ENCODE measurements at regions not wholly inside any gene's neighbourhood (a gene's known extent, or its start where the extent isn't known, plus 50 kb on each side); places are given as distances from the start of the nearest gene placed in this dataset.
A peak's percentile ranks its signal among the peaks of the same experiment; 100 is the strongest.

DNA sequence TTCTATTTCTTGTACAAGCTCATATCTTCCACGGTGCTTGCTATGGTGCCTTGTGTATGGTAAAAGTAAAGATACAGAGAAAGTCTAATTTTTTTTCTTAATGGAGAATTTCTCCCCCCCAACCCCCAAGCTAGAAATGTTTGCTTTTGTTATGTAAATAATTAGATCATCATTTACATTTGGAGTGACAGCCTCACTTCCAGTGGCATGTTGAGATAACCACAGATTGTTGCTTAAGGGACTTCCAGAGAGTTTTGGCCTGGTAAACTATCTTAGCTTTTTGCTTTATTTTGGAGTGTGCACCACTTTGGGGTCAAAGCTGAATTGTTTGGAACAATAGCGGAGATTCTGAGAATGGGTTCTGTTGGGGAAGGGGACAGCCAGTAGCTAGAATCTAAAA, 129.7 kb downstream of the ZNF365 start:
- H3K27ac Mint-ChIP-seq = no peak overlapping the region
- H3K36me3 Mint-ChIP-seq = no peaks in the 10 kb centered on the region
- H3K4me3 Mint-ChIP-seq = no peak overlapping the region
- peaks cover 0 to 5% of the 10 kb centered on the region in 2 donors for H3K4me1 Mint-ChIP-seq (ENCODE audit: low read depth in 2 of 2)
- ATAC-seq (no peak), DNase-seq (ENCODE audit: low spot score) (no peak)
- no peaks in the 10 kb centered on the region for H3K9me3 Mint-ChIP-seq
- H3K27me3 Mint-ChIP-seq = peaks cover 7 to 15% of the 10 kb centered on the region in 2 donors

DNA sequence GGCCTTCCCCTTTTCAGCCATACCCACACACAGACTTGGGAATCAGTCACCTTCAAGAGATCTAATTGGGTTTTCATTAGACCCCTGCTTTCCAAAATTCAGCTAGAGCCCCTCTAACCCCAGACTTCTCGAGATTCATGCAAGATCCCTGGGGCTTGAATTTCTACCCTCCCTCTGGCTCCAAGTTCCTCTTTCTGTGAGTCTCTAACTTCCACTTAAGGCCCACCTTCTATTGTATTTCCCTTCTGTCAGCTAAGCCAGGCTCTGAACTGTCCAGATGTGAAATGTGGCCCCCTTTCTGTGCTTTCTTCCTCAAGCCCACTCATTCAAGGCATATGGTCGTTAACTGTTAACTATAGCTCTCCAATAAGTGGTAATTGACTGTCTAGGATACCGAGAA, 132.2 kb downstream of the ZNF365 start:
- H3K27me3 Mint-ChIP-seq = peaks cover 7 to 11% of the 10 kb centered on the region in 2 donors
- DNase-seq (ENCODE audit: low spot score) = no peak
- H3K4me3 Mint-ChIP-seq = no peak overlapping the region
- no peak overlapping the region for H3K27ac Mint-ChIP-seq
- ATAC-seq = no peak
- H3K4me1 Mint-ChIP-seq (ENCODE audit: low read depth in 2 of 2) = peaks cover 0 to 5% of the 10 kb centered on the region in 2 donors
- H3K9me3 Mint-ChIP-seq = no peaks in the 10 kb centered on the region
- H3K36me3 Mint-ChIP-seq = no peaks in the 10 kb centered on the region

GRCh38 chr10:62511238-62511637, 137.1 kb downstream of the ZNF365 start:
- DNase-seq (ENCODE audit: low spot score) (no peak), ATAC-seq (no peak)
- Mint-ChIP-seq H3K27ac (no peak overlapping the region), H3K4me1 (ENCODE audit: low read depth in 2 of 2) (no peaks in the 10 kb centered on the region), H3K9me3 (no peaks in the 10 kb centered on the region), H3K4me3 (no peak overlapping the region), H3K27me3 (peaks cover 10 to 14% of the 10 kb centered on the region in 2 donors), H3K36me3 (no peaks in the 10 kb centered on the region)

GRCh38 chr10:62511656-62512055, 137.5 kb downstream of the ZNF365 start:
- no peaks in the 10 kb centered on the region for H3K36me3 Mint-ChIP-seq
- peaks cover 10 to 14% of the 10 kb centered on the region in 2 donors for H3K27me3 Mint-ChIP-seq
- H3K4me1 Mint-ChIP-seq (ENCODE audit: low read depth in 2 of 2) = no peaks in the 10 kb centered on the region
- ATAC-seq (no peak), DNase-seq (ENCODE audit: low spot score) (no peak)
- no peak overlapping the region for H3K27ac Mint-ChIP-seq
- H3K9me3 Mint-ChIP-seq = no peaks in the 10 kb centered on the region
- no peak overlapping the region for H3K4me3 Mint-ChIP-seq

- no peaks in the 10 kb centered on the region for H3K4me1 Mint-ChIP-seq (ENCODE audit: low read depth in 2 of 2)
- no peaks in the 10 kb centered on the region for H3K9me3 Mint-ChIP-seq
- no peak overlapping the region for H3K27ac Mint-ChIP-seq
- DNase-seq (ENCODE audit: low spot score) (no peak), ATAC-seq (no peak)
- peaks cover 10 to 14% of the 10 kb centered on the region in 2 donors for H3K27me3 Mint-ChIP-seq
- no peaks in the 10 kb centered on the region for H3K36me3 Mint-ChIP-seq
- H3K4me3 Mint-ChIP-seq = no peak overlapping the region
These were observed 138.7 kb downstream of the ZNF365 start for GRCh38 chr10:62512732-62513475.

DNA sequence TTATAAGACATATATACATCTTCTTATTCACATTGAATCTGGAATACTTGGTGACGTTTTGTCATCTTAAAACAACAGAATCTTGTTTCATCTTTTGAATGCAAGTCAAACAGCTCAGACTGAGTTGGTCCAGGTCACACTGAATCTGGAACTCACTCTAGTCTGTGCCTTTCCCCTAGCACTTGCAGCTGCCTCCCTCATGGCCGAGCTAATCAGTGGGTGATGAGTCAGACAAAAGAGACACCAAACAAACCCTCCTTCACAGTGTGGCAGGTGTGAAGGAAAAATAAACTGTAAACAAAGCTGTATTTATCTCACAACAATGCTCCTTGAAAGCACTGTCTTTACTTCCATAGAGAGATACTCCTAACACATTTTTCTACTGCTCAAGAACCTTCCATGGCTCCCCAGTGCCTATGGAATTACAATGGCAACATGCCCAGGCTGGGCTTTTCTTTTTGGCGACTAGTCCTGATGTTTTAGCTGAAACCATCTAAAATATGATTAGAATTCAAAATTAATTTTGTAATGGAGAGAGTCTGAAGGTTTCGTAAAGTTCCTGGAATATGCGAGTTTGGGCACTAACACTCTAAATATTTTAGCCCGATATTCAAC, 140.0 kb downstream of the ZNF365 start:
- DNase-seq (ENCODE audit: low spot score) = no peak
- no peak overlapping the region for H3K27ac Mint-ChIP-seq
- H3K4me1 Mint-ChIP-seq (ENCODE audit: low read depth in 2 of 2) = no peaks in the 10 kb centered on the region
- no peaks in the 10 kb centered on the region for H3K36me3 Mint-ChIP-seq
- ATAC-seq = no peak
- H3K4me3 Mint-ChIP-seq = no peak overlapping the region
- H3K9me3 Mint-ChIP-seq = no peaks in the 10 kb centered on the region
- peaks cover 10 to 14% of the 10 kb centered on the region in 2 donors for H3K27me3 Mint-ChIP-seq

- DNase-seq (ENCODE audit: low spot score) = no peak
- Mint-ChIP-seq H3K36me3 (no peaks in the 10 kb centered on the region), H3K4me1 (ENCODE audit: low read depth in 2 of 2) (no peaks in the 10 kb centered on the region), H3K9me3 (no peaks in the 10 kb centered on the region), H3K4me3 (no peak overlapping the region), H3K27me3 (peaks cover 3 to 7% of the 10 kb centered on the region in 2 donors), H3K27ac (no peak overlapping the region)
- no peak for ATAC-seq
These were observed 143.1 kb downstream of the ZNF365 start for GRCh38 chr10:62517252-62517651.

DNA sequence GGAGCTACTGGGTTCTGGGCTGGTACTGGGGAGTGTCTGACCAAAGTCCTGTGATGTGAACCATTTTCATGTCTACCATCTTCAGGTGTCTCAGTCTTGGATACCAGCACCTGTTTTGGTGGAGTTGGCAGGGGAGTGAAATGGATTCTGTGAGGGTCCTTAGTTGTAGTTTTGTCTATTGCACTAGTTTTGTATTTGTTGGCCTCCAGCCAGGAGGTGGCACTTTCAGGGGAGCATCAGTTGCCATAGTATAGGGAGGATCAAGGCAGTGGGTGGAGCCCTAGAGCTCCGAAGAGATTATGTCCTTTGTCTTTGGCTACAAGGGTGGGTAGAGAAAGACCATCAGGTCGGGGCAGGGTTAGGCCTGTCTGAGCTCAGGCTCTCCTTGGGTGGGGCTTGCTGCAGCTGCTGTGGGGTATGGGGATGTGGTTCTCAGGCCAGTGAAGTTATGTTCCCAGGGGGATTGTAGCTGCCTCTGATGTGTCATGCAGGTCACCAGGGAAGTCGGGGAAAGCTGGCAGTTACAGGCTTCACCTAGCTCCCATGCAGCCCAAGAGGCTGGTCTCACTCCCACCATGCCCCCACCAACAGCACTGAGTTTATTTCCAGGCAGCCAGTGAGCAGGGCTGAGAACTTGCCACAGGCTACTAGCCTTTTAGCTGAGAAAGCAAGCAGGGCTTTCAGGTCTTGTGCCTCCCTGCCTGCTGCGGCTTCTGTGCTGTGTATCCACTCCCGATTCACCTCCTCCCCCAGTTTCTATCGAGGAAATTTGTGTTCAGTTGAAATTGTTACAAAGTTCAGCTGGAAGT, 153.1 kb downstream of the ZNF365 start:
- H3K4me1 Mint-ChIP-seq (ENCODE audit: low read depth in 2 of 2) = peaks cover 27 to 29% of the 10 kb centered on the region in 2 donors
- H3K27ac Mint-ChIP-seq = peak overlapping the region; percentile 8 to 52
- peaks cover 7% of the 10 kb centered on the region for H3K9me3 Mint-ChIP-seq
- ATAC-seq = no peak
- peaks cover 0 to 5% of the 10 kb centered on the region in 2 donors for H3K27me3 Mint-ChIP-seq
- peaks cover 14% of the 10 kb centered on the region for H3K36me3 Mint-ChIP-seq
- H3K4me3 Mint-ChIP-seq = no peak overlapping the region
- no peak for DNase-seq (ENCODE audit: low spot score)

GRCh38 chr10:62528441-62528840, 154.3 kb downstream of the ZNF365 start:
- ATAC-seq (peak; percentile 65 to 82), DNase-seq (ENCODE audit: low spot score) (no peak)
- peaks cover 7% of the 10 kb centered on the region for H3K9me3 Mint-ChIP-seq
- peaks cover 0 to 3% of the 10 kb centered on the region in 2 donors for H3K27me3 Mint-ChIP-seq
- peak overlapping the region; percentile 45 to 52 for H3K27ac Mint-ChIP-seq
- peak overlapping the region; percentile 51 for H3K4me3 Mint-ChIP-seq
- peaks cover 27 to 29% of the 10 kb centered on the region in 2 donors for H3K4me1 Mint-ChIP-seq (ENCODE audit: low read depth in 2 of 2)
- peaks cover 14% of the 10 kb centered on the region for H3K36me3 Mint-ChIP-seq

DNA sequence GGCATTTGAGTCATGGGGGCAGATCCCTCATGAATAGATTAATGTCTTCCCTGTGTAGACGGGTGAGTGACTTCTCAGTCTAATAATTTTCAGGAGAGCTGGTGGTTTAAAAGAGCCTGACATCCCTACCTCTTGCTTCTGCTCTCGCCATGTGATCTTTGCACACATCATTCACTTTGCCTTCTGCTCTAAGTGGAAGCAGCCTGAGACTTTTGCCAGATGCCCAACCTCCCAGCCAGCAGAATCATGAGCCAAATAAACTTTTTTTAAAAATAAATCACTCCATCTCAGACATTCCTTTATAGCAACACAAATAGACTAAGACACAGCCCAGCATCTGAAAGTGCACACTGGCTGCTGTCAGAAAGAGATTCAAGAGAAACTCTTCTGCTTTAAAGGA, 155.2 kb downstream of the ZNF365 start:
- Mint-ChIP-seq H3K27me3 (peaks cover 0 to 3% of the 10 kb centered on the region in 2 donors), H3K9me3 (peaks cover 7% of the 10 kb centered on the region), H3K36me3 (peaks cover 14% of the 10 kb centered on the region), H3K27ac (no peak overlapping the region), H3K4me3 (no peak overlapping the region), H3K4me1 (ENCODE audit: low read depth in 2 of 2) (peaks cover 27 to 29% of the 10 kb centered on the region in 2 donors)
- ATAC-seq (no peak), DNase-seq (ENCODE audit: low spot score) (no peak)

GRCh38 chr10:62534031-62534430, 159.9 kb downstream of the ZNF365 start:
- DNase-seq (ENCODE audit: low spot score) (no peak), ATAC-seq (no peak)
- H3K27ac Mint-ChIP-seq = no peak overlapping the region
- no peak overlapping the region for H3K4me3 Mint-ChIP-seq
- H3K36me3 Mint-ChIP-seq = peaks cover 4% of the 10 kb centered on the region
- no peaks in the 10 kb centered on the region for H3K9me3 Mint-ChIP-seq
- peaks cover 0 to 6% of the 10 kb centered on the region in 2 donors for H3K27me3 Mint-ChIP-seq
- H3K4me1 Mint-ChIP-seq (ENCODE audit: low read depth in 2 of 2) = peaks cover 4 to 6% of the 10 kb centered on the region in 2 donors

GRCh38 chr10:62538606-62539005, 164.4 kb downstream of the ZNF365 start:
- no peak overlapping the region for H3K27ac Mint-ChIP-seq
- H3K27me3 Mint-ChIP-seq = peaks cover 10% of the 10 kb centered on the region in 2 donors
- peaks cover 4% of the 10 kb centered on the region for H3K36me3 Mint-ChIP-seq
- H3K9me3 Mint-ChIP-seq = no peaks in the 10 kb centered on the region
- no peak overlapping the region for H3K4me3 Mint-ChIP-seq
- no peak for DNase-seq (ENCODE audit: low spot score)
- no peak for ATAC-seq
- no peaks in the 10 kb centered on the region for H3K4me1 Mint-ChIP-seq (ENCODE audit: low read depth in 2 of 2)

DNA sequence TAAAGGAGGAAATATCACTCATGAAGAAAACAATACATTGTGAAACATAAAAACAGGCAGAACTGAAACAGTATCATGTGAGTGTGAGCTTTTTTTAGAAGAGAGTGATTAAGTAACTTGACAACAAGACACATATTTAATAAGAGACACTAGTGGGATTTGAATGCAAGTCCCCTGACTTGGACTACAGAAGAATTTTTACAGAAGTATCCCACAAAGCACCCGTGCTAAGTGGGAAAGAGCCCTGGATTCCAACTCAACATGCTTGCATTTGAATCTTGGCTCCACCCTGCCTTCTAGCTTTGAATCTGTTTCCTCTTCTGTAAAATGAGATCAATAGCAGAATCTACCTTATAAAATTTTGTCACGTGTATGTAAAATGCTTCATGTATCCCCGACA, 166.2 kb downstream of the ZNF365 start:
- Mint-ChIP-seq H3K4me1 (ENCODE audit: low read depth in 2 of 2) (no peaks in the 10 kb centered on the region), H3K9me3 (no peaks in the 10 kb centered on the region), H3K27me3 (peaks cover 10% of the 10 kb centered on the region in 2 donors), H3K4me3 (no peak overlapping the region), H3K27ac (no peak overlapping the region), H3K36me3 (no peaks in the 10 kb centered on the region)
- no peak for DNase-seq (ENCODE audit: low spot score)
- ATAC-seq = no peak

DNA sequence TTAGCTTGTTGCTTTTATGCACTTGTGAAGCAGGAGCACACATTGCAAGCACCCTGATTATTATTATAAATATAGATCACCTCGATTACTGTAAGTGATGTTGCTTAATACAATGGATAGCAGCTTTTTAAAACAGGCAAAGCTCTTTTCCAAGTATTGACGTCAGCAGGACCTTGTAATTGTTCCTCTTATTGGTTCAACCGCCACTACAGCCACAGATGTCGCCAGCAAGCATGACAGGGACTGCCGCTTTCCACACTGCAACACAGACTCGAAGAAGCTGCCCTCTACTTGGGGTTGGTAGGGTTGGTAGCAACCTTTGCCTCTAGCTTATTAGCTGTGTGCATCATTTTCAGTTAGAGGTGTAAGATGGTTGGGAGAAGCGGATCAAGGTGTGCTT, 167.6 kb downstream of the ZNF365 start:
- Mint-ChIP-seq H3K4me3 (no peak overlapping the region), H3K36me3 (no peaks in the 10 kb centered on the region), H3K9me3 (no peaks in the 10 kb centered on the region), H3K27me3 (peaks cover 10% of the 10 kb centered on the region in 2 donors), H3K27ac (no peak overlapping the region), H3K4me1 (ENCODE audit: low read depth in 2 of 2) (no peaks in the 10 kb centered on the region)
- ATAC-seq (no peak), DNase-seq (ENCODE audit: low spot score) (no peak)
